Chondrocyte (in vitro differentiated cells): ENCODE measurements at regions not wholly inside any gene's neighbourhood (a gene's known extent, or its start where the extent isn't known, plus 50 kb on each side); places are given as distances from the start of the nearest gene placed in this dataset.
A peak's percentile ranks its signal among the peaks of the same experiment; 100 is the strongest.

Source experiments
- DNase-seq: peaks from one replicate; pipeline ENCODE4 v3.0.0; 2021; ENCODE audit warnings: mixed read lengths, low spot score
- H3K27ac Mint-ChIP-seq: one replicate; pipeline ENCODE4 v1.8.0; 2021; ENCODE audit warnings: mild to moderate bottlenecking, moderate library complexity, mixed read lengths; ENCODE audit not compliant: unreplicated experiment
- H3K27me3 Mint-ChIP-seq: 2 replicates; pipeline ENCODE4 v1.8.0; 2021; ENCODE audit warnings: low read depth, mixed read lengths
- H3K36me3 Mint-ChIP-seq: 2 replicates; pipeline ENCODE4 v1.8.0; 2021; ENCODE audit warnings: low read depth, mixed read lengths
- H3K4me1 Mint-ChIP-seq: 2 replicates; pipeline ENCODE4 v1.8.0; 2021; ENCODE audit warnings: low read depth, mild to moderate bottlenecking, mixed read lengths
- H3K4me3 Mint-ChIP-seq: one replicate; pipeline ENCODE4 v1.8.0; 2021; ENCODE audit warnings: mild to moderate bottlenecking, moderate library complexity, mixed read lengths; ENCODE audit not compliant: unreplicated experiment
- H3K9me3 Mint-ChIP-seq: 2 replicates; pipeline ENCODE4 v1.8.0; 2021; ENCODE audit warnings: low read depth, mixed read lengths
- CTCF ChIP-seq: fragments of 200-600 bp; sonication (generic); IDR thresholded peaks from 2 replicates; pipeline ENCODE4 v1.5.0; 2021; ENCODE audit warnings: antibody characterized with exemption, mild to moderate bottlenecking, moderate library complexity

- no peak for DNase-seq
- no peaks in the 10 kb centered on the region for H3K27me3 Mint-ChIP-seq
- no peak for TF ChIP-seq CTCF
- H3K36me3 Mint-ChIP-seq = no peaks in the 10 kb centered on the region
- no peaks in the 10 kb centered on the region for H3K9me3 Mint-ChIP-seq
- H3K4me1 Mint-ChIP-seq = peaks cover 22% of the 10 kb centered on the region
- no peak overlapping the region for H3K4me3 Mint-ChIP-seq
- H3K27ac Mint-ChIP-seq = peak overlapping the region; percentile 14
Measured at GRCh38 chr14:54312166-54312801, 84.5 kb upstream of the CDKN3 start.

GRCh38 chr14:54314365-54315104, 82.3 kb upstream of the CDKN3 start:
- Mint-ChIP-seq H3K27me3 (no peaks in the 10 kb centered on the region), H3K9me3 (no peaks in the 10 kb centered on the region), H3K36me3 (no peaks in the 10 kb centered on the region), H3K27ac (no peak overlapping the region), H3K4me1 (peaks cover 16% of the 10 kb centered on the region), H3K4me3 (no peak overlapping the region)
- no peak for TF ChIP-seq CTCF
- no peak for DNase-seq

DNA sequence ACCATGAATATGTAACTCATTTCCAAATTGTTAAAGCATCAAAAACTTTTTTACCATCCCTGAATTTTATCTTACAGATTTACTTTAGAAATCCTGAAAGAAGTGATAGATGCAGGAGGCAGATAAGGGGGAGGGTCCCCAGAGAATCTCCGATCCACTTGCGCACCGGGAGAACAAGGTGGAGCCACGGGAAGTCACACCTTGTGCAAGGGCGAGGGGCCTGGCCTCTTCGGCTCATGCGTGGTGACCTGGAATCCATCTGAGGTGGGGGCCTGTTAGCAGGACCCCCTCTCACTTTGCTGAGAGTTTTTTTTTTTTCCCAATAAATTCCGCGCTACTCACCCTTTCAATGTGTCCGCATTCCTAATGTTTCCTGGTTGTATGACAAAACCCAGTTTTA, 80.2 kb upstream of the CDKN3 start:
- no peak for TF ChIP-seq CTCF
- H3K27ac Mint-ChIP-seq = no peak overlapping the region
- H3K4me3 Mint-ChIP-seq = no peak overlapping the region
- H3K9me3 Mint-ChIP-seq = no peaks in the 10 kb centered on the region
- H3K36me3 Mint-ChIP-seq = no peaks in the 10 kb centered on the region
- H3K27me3 Mint-ChIP-seq = no peaks in the 10 kb centered on the region
- no peak for DNase-seq
- H3K4me1 Mint-ChIP-seq = peaks cover 14% of the 10 kb centered on the region

DNA sequence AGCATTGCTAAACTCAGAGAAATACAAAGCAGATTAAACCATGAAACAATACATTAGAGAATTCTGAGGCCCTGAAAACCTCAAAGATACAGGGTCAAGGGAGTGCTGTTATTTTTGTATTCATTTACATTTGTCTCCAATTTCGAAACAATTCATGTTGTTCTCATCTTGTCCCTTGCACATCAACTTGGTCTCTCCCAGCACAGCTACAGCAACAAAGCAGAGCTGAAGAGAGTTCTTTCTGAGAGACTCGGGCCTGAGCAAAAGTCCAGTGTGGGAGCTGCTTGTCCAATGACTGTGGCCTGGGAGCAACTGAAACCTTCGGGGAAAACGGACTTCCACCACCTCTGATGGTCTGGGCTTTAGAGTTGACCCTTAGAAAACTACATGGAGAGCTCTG, 79.4 kb upstream of the CDKN3 start:
- Mint-ChIP-seq H3K4me3 (no peak overlapping the region), H3K27me3 (no peaks in the 10 kb centered on the region), H3K27ac (no peak overlapping the region), H3K4me1 (peaks cover 7% of the 10 kb centered on the region), H3K9me3 (no peaks in the 10 kb centered on the region), H3K36me3 (no peaks in the 10 kb centered on the region)
- TF ChIP-seq CTCF = no peak
- no peak for DNase-seq

DNA sequence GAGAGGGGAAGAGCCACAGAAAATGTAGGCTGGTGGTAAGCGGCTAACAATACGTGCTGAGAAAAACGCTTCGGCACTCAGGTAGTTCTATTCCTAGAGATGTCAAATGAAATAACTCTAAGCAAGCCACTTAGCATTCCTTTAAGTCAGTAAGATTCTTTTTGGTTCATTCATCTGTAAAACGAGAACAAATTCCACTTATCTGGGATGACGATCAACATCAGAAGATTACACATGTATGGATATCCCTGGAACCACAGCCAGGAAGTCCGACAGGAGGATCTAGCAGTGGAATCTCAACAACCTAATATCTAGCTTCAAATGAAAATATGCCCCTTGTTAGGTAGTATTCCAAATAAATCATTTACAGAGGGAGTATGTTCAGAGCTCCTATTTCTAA, 74.6 kb upstream of the CDKN3 start:
- no peaks in the 10 kb centered on the region for H3K9me3 Mint-ChIP-seq

More for the DNA sequence above, 74.6 kb upstream of the CDKN3 start:
- Mint-ChIP-seq H3K27ac (no peak overlapping the region), H3K27me3 (no peaks in the 10 kb centered on the region), H3K36me3 (no peaks in the 10 kb centered on the region), H3K4me3 (no peak overlapping the region), H3K4me1 (peaks cover 8% of the 10 kb centered on the region)
- no peak for TF ChIP-seq CTCF
- no peak for DNase-seq
